ENCODE measurements at regions not wholly inside any gene's neighbourhood (a gene's known extent, or its start where the extent isn't known, plus 50 kb on each side); places are given as distances from the start of the nearest gene placed in this dataset.

DNA sequence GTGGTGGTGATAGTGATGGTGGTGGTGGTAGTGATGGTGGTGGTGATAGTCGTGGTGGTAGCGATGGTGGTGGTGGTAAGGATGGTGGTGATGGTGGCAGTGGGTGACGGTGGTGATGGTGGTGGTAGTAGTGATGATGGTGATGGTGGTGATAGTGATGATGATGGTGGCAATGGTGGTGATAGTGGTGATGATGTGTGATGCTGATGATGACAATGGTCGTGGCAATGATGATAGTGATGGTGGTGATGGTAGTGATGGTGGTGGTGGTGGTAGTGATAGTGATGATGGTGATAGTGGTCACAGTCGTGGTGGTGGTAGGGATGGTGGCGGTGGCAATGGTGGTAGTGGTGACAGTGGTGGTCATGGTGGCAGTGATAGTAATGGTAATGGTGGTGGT, 243.9 kb upstream of the RAB6C start:
- TF ChIP-seq POLR2AphosphoS5 (IDR thresholded peaks at IDR 0.05; ENCODE audit: low read depth, low read length): no peak
- DNase-seq (ENCODE audit: insufficient read length, low spot score): no peak
- no peak for FAIRE-seq

DNA sequence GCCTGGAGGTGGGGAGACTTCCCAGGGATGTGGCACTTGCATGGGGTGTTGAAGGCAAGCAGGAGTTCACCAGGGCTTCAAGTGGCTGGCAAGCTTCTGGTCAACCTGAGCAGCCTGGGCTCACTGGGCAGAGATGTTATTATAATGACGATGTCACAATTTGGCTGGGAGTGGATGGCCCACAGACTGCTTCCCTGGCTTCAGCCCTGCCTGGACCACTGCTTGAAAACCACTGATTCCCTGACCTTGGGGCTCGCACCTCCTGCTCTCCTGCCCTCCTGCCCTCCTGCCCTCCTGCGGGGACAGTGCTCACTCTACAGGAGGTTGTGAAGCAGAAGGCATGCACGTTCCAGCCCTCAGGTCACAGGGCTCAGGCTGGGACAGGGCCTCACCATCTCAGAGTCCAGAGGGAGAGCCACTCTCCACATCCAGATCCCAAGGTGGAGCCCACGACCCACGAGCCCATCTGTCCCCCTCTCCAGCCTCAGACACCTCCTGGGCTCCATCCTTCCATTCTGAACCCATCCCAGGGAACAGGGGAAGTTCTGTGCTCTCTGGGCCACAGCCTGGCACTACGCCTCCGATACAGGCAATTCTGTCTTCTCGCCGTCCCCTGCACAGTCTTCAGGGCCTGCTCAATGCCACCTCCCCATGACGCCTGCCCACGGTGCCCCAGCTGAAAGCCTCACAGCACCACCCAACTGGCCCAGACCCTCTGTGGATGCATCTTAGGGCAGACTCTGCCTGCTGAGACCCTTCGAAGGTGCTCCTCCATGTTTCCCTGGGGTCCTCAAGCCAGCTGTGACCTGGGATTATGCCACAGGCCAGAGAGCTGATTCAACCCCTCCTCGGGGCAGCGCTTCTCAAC, 241.6 kb upstream of the RAB6C start:
- TF ChIP-seq SPI1 (IDR thresholded peaks at IDR 0.05; ENCODE audit: low read depth, low read length) (no peak), POLR2AphosphoS5 (IDR thresholded peaks at IDR 0.05; ENCODE audit: low read depth, low read length) (no peak), POU2F2 (IDR thresholded peaks at IDR 0.05; ENCODE audit: low read depth, low read length) (no peak), TAF1 (IDR thresholded peaks at IDR 0.05; ENCODE audit: low read depth, low read length) (no peak), PAX5 (IDR thresholded peaks at IDR 0.05; ENCODE audit: insufficient read depth, low read length, severe bottlenecking) (no peak), POLR2A (IDR thresholded peaks at IDR 0.05; ENCODE audit: low read depth, low read length) (no peak)

DNA sequence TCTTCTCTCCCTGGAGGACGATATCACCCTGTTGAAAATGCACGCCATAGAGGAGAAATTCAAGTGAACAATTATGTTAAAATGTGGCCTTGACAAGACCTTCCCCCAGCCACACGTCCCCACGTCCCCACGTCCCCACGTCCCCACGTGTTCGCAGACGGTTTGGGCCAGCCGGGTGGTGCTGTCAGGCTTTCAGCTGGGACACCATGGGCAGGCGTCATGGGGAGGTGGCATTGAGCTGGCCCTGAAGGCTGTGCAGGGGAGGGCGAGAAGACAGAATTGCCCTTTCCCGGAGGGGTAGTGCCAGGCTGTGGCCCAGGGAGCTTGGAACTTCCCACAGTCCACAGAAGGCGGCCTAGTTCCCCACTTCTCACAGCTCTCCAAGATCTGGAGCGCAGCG, 240.7 kb upstream of the RAB6C start:
- no peak for TF ChIP-seq POU2F2 (IDR thresholded peaks at IDR 0.05; ENCODE audit: low read depth, low read length)
- no peak for TF ChIP-seq POLR2A (IDR thresholded peaks at IDR 0.05; ENCODE audit: low read depth, low read length)
- TF ChIP-seq SPI1 (IDR thresholded peaks at IDR 0.05; ENCODE audit: low read depth, low read length): no peak
- no peak for TF ChIP-seq PAX5 (IDR thresholded peaks at IDR 0.05; ENCODE audit: insufficient read depth, low read length, severe bottlenecking)
- TF ChIP-seq TAF1 (IDR thresholded peaks at IDR 0.05; ENCODE audit: low read depth, low read length): no peak
- TF ChIP-seq POLR2AphosphoS5 (IDR thresholded peaks at IDR 0.05; ENCODE audit: low read depth, low read length): no peak
- DNase-seq (ENCODE audit: insufficient read length, low spot score): no peak
- no peak for FAIRE-seq

More for the DNA sequence above, 241.6 kb upstream of the RAB6C start:
- FAIRE-seq: no peak
- no peak for DNase-seq (ENCODE audit: insufficient read length, low spot score)

DNA sequence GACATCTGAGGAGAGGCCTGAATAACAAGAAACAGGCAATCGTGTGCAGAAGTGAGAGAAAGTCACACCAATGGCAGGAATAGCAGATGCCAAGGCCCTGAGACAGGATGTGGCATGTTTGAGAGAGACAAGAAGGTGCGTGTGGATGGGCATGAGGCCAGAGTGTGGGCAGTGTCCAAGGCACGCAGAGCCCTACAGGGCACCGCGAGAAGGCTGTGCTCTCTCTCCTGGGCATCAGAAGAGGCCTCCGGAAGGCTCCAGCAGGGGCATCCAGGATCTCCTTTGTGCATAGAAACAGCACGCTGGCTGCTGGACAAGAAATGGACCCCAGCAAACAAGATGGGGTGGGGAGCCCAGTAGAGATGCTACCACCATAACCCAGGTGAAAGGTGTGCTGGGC, 239.0 kb upstream of the RAB6C start:
- TF ChIP-seq POLR2AphosphoS5 (IDR thresholded peaks at IDR 0.05; ENCODE audit: low read depth, low read length): no peak
- TF ChIP-seq POLR2A (IDR thresholded peaks at IDR 0.05; ENCODE audit: low read depth, low read length): no peak
- TF ChIP-seq POU2F2 (IDR thresholded peaks at IDR 0.05; ENCODE audit: low read depth, low read length): no peak
- no peak for TF ChIP-seq SPI1 (IDR thresholded peaks at IDR 0.05; ENCODE audit: low read depth, low read length)
- TF ChIP-seq TAF1 (IDR thresholded peaks at IDR 0.05; ENCODE audit: low read depth, low read length): no peak
- TF ChIP-seq PAX5 (IDR thresholded peaks at IDR 0.05; ENCODE audit: insufficient read depth, low read length, severe bottlenecking): no peak
- FAIRE-seq: no peak
- DNase-seq (ENCODE audit: insufficient read length, low spot score): no peak

DNA sequence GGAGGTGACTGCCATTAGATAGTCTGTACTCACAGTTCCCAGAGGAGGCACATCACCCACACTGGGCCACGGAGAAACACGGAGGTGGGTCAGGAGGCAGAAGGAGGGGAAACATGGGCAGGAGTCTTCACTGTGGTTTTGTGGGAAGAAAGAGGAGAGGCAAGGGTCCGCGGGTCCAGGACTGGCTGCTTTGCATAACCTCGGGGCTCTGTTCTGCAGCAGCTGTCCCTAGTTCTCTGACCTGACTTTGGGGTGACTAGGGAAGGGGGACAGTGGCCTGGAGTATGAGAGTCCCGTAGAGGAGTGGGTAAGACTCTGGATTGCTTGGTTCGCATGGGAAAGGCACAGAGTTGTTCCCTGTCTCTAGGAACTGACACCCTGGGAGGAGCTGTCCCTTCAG, 238.3 kb upstream of the RAB6C start:
- FAIRE-seq: no peak
- DNase-seq (ENCODE audit: insufficient read length, low spot score): no peak
- no peak for TF ChIP-seq SPI1 (IDR thresholded peaks at IDR 0.05; ENCODE audit: low read depth, low read length)
- TF ChIP-seq TAF1 (IDR thresholded peaks at IDR 0.05; ENCODE audit: low read depth, low read length): no peak
- TF ChIP-seq POLR2A (IDR thresholded peaks at IDR 0.05; ENCODE audit: low read depth, low read length): no peak
- TF ChIP-seq PAX5 (IDR thresholded peaks at IDR 0.05; ENCODE audit: insufficient read depth, low read length, severe bottlenecking): no peak
- TF ChIP-seq POLR2AphosphoS5 (IDR thresholded peaks at IDR 0.05; ENCODE audit: low read depth, low read length): no peak
- no peak for TF ChIP-seq POU2F2 (IDR thresholded peaks at IDR 0.05; ENCODE audit: low read depth, low read length)

DNA sequence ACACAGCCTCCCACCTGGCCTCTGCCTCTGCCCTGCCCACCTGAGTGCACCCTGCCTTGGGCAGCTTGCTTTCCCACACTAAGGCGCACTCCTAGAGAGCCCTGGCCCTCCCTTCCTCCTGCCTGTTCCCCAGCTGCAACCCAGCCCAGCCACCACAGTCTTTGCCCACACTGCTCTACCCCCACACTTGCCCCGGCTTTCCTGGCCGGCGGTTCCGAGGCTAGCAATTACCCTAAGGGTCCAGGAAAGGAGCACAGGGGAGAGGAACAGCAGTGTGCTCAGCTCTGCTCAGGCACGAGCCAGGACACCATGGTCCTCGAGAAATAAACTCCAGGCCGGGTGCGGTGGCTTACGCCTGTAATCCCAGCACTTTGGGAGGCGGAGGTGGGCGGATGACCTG, 237.8 kb upstream of the RAB6C start:
- TF ChIP-seq SPI1 (IDR thresholded peaks at IDR 0.05; ENCODE audit: low read depth, low read length): no peak
- TF ChIP-seq POU2F2 (IDR thresholded peaks at IDR 0.05; ENCODE audit: low read depth, low read length): no peak
- no peak for TF ChIP-seq POLR2AphosphoS5 (IDR thresholded peaks at IDR 0.05; ENCODE audit: low read depth, low read length)
- no peak for TF ChIP-seq TAF1 (IDR thresholded peaks at IDR 0.05; ENCODE audit: low read depth, low read length)
- no peak for TF ChIP-seq POLR2A (IDR thresholded peaks at IDR 0.05; ENCODE audit: low read depth, low read length)
- TF ChIP-seq PAX5 (IDR thresholded peaks at IDR 0.05; ENCODE audit: insufficient read depth, low read length, severe bottlenecking): no peak
- no peak for FAIRE-seq
- no peak for DNase-seq (ENCODE audit: insufficient read length, low spot score)

DNA sequence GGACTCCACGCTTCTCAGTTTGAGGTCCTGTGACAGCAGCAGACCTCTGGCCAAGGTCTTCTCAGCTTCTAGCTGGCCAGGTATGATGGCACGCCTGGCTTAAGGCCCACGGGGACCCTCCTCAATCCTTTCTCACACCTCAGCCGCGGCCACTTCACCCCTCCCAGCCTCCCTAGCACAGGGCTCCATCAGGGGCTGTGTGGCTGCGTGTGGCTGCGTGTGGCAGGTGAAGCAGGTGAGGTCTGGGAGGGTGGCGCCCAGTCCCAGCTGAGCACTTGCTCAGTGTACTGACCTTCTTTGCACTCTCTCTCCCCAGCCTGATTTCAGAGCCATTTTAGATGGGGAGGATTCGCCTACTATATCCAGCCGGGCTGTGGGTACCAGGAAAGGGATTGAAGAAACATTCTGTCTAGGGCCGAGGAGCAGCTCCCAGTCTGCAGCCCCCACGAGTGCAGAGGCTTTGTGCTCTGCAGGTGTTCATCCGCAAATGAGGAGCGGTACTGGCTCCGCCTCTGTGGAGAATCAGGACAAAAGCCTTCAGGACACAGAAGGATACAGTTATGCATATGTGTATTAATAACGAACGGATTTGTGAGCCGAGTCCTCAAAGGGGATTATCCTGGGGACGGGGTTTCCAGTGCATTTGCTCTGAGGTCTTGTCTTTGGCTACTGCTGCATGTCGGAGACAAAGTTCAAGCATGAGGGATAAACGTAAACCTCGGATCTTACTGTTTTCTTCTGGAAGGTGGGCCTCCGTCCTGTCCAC, 236.9 kb upstream of the RAB6C start:
- TF ChIP-seq PAX5 (IDR thresholded peaks at IDR 0.05; ENCODE audit: insufficient read depth, low read length, severe bottlenecking) (no peak), TAF1 (IDR thresholded peaks at IDR 0.05; ENCODE audit: low read depth, low read length) (no peak), POU2F2 (IDR thresholded peaks at IDR 0.05; ENCODE audit: low read depth, low read length) (no peak), SPI1 (IDR thresholded peaks at IDR 0.05; ENCODE audit: low read depth, low read length) (no peak), POLR2AphosphoS5 (IDR thresholded peaks at IDR 0.05; ENCODE audit: low read depth, low read length) (no peak), POLR2A (IDR thresholded peaks at IDR 0.05; ENCODE audit: low read depth, low read length) (no peak)
- no peak for FAIRE-seq
- no peak for DNase-seq (ENCODE audit: insufficient read length, low spot score)

DNA sequence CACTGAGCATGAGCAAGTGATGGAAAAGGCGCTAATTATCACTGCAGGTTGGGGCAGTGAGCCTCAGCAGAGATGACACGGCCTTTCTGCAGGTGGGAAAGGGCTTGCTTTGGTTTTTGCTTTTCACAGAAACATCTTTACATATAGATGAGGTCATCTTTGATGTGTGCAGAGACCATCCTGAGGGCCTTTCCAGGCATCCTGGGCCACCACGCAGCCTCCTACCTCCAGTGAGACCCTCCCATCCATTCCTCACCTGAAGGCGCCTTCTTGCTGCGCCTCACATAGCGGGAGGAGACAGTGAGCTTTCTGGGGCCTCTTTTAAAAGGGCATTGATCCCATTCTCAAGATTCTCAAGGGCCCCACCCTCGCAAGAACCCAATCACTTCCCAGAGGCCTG, 235.3 kb upstream of the RAB6C start:
- FAIRE-seq: no peak
- DNase-seq (ENCODE audit: insufficient read length, low spot score): no peak
- TF ChIP-seq POU2F2 (IDR thresholded peaks at IDR 0.05; ENCODE audit: low read depth, low read length) (no peak), SPI1 (IDR thresholded peaks at IDR 0.05; ENCODE audit: low read depth, low read length) (no peak), POLR2A (IDR thresholded peaks at IDR 0.05; ENCODE audit: low read depth, low read length) (no peak), PAX5 (IDR thresholded peaks at IDR 0.05; ENCODE audit: insufficient read depth, low read length, severe bottlenecking) (no peak), TAF1 (IDR thresholded peaks at IDR 0.05; ENCODE audit: low read depth, low read length) (no peak), POLR2AphosphoS5 (IDR thresholded peaks at IDR 0.05; ENCODE audit: low read depth, low read length) (no peak)

DNA sequence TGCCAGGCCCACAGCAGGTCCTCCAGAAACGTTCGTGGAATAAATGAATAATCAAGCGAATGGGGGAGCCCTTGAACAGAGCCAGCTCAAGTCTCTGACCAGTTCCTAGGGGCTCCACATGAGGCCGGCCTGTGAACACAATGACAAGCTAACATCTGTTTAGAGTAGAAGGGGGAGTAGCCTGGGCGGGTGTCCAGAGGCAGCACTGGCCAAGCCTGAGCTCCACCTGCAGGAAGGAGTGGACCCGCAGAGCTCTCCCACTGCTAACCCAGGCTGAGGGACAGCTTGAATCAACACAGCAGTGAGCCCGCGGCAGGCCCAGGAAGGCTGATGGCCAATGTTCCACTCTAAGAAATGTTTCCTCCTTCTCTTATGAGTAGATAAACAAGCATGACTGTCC, 234.8 kb upstream of the RAB6C start:
- no peak for DNase-seq (ENCODE audit: insufficient read length, low spot score)
- TF ChIP-seq POU2F2 (IDR thresholded peaks at IDR 0.05; ENCODE audit: low read depth, low read length): no peak
- TF ChIP-seq PAX5 (IDR thresholded peaks at IDR 0.05; ENCODE audit: insufficient read depth, low read length, severe bottlenecking): no peak
- no peak for TF ChIP-seq TAF1 (IDR thresholded peaks at IDR 0.05; ENCODE audit: low read depth, low read length)
- FAIRE-seq: no peak
